ENCODE measurements at regions not wholly inside any gene's neighbourhood (a gene's known extent, or its start where the extent isn't known, plus 50 kb on each side); places are given as distances from the start of the nearest gene placed in this dataset.

DNA sequence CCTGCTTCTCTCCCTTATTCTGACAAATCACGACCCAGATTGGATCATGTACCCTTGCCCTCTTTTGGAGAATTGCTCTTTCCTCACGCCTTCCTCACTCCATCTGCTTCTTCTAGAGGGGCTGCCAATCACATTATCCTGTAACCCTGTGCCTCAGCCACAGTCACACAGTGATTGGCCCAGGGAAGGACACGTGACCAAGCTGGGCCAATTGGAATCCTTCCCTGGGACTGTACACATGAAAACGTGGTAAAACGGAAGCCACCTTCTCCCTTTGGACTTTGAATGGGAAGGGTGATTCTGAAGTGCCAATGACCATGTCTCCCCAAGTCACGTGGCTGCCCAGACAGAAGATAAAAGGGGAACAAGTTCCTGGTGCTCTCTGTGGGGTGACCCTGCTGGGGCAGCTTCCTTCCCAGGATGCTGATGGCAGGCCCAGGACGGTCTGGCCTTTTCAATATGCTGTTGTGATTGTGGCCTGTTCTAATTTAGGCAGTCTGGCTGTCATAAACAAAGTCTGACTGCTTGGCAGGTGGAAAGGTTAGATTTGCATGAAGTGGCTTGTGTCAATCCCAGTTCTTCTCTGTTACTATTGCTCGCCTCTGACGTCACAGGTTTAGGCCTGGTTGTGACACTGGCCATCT is 92.9 kb downstream of the UBIAD1 start:
- TF ChIP-seq, protein P1, sequence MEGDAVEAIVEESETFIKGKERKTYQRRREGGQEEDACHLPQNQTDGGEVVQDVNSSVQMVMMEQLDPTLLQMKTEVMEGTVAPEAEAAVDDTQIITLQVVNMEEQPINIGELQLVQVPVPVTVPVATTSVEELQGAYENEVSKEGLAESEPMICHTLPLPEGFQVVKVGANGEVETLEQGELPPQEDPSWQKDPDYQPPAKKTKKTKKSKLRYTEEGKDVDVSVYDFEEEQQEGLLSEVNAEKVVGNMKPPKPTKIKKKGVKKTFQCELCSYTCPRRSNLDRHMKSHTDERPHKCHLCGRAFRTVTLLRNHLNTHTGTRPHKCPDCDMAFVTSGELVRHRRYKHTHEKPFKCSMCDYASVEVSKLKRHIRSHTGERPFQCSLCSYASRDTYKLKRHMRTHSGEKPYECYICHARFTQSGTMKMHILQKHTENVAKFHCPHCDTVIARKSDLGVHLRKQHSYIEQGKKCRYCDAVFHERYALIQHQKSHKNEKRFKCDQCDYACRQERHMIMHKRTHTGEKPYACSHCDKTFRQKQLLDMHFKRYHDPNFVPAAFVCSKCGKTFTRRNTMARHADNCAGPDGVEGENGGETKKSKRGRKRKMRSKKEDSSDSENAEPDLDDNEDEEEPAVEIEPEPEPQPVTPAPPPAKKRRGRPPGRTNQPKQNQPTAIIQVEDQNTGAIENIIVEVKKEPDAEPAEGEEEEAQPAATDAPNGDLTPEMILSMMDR (IDR thresholded peaks at IDR 0.05; ENCODE audit: insufficient read depth, low read length): no peak
- TF ChIP-seq POLR2AphosphoS5 (IDR thresholded peaks at IDR 0.05; ENCODE audit: low read depth): no peak
- no peak for TF ChIP-seq GABPA (IDR thresholded peaks at IDR 0.05; ENCODE audit: low read depth)
- TF ChIP-seq, protein P2, sequence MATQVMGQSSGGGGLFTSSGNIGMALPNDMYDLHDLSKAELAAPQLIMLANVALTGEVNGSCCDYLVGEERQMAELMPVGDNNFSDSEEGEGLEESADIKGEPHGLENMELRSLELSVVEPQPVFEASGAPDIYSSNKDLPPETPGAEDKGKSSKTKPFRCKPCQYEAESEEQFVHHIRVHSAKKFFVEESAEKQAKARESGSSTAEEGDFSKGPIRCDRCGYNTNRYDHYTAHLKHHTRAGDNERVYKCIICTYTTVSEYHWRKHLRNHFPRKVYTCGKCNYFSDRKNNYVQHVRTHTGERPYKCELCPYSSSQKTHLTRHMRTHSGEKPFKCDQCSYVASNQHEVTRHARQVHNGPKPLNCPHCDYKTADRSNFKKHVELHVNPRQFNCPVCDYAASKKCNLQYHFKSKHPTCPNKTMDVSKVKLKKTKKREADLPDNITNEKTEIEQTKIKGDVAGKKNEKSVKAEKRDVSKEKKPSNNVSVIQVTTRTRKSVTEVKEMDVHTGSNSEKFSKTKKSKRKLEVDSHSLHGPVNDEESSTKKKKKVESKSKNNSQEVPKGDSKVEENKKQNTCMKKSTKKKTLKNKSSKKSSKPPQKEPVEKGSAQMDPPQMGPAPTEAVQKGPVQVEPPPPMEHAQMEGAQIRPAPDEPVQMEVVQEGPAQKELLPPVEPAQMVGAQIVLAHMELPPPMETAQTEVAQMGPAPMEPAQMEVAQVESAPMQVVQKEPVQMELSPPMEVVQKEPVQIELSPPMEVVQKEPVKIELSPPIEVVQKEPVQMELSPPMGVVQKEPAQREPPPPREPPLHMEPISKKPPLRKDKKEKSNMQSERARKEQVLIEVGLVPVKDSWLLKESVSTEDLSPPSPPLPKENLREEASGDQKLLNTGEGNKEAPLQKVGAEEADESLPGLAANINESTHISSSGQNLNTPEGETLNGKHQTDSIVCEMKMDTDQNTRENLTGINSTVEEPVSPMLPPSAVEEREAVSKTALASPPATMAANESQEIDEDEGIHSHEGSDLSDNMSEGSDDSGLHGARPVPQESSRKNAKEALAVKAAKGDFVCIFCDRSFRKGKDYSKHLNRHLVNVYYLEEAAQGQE (IDR thresholded peaks at IDR 0.05; ENCODE audit: insufficient replicate concordance, low read depth): no peak

Measured in HL-60 (cell line).